GM23248 (cell line): ENCODE measurements at regions not wholly inside any gene's neighbourhood (a gene's known extent, or its start where the extent isn't known, plus 50 kb on each side); places are given as distances from the start of the nearest gene placed in this dataset.

Experiments
- DNase-seq: peaks from one replicate; pipeline ENCODE4 v3.0.0-alpha.2; 2015
- H2AFZ ChIP-seq: fragments of 200-600 bp; sonication (generic); 2 replicates; pipeline ENCODE4 v1.6.1; 2016; ENCODE audit warnings: antibody characterized with exemption
- H3F3A ChIP-seq: fragments of 200-600 bp; sonication (generic); 2 replicates; pipeline ENCODE4 v1.6.1; 2016; ENCODE audit warnings: mild to moderate bottlenecking, antibody characterized with exemption, mixed run types; ENCODE audit not compliant: insufficient read depth
- H3K27ac ChIP-seq: fragments of 200-600 bp; sonication (generic); 2 replicates; pipeline ENCODE4 v1.5.1; 2016; ENCODE audit warnings: mild to moderate bottlenecking
- H3K27me3 ChIP-seq: fragments of 200-600 bp; sonication (generic); replicated peaks from 2 replicates; pipeline ENCODE4 v1.6.1; 2016; ENCODE audit warnings: mild to moderate bottlenecking; ENCODE audit not compliant: insufficient read depth
- H3K36me3 ChIP-seq: fragments of 200-600 bp; sonication (generic); 2 replicates; pipeline ENCODE4 v1.6.1; 2016; ENCODE audit warnings: low read depth, mild to moderate bottlenecking
- H3K4me1 ChIP-seq: fragments of 200-600 bp; sonication (generic); 2 replicates; pipeline ENCODE4 v1.6.1; 2016; ENCODE audit warnings: mild to moderate bottlenecking; ENCODE audit not compliant: insufficient read depth
- H3K4me2 ChIP-seq: fragments of 200-600 bp; sonication (generic); one replicate; pipeline ENCODE4 v1.6.1; 2016; ENCODE audit warnings: mild to moderate bottlenecking; ENCODE audit not compliant: unreplicated experiment
- H3K4me3 ChIP-seq: fragments of 200-600 bp; sonication (generic); 2 replicates; pipeline ENCODE4 v1.5.1; 2016; ENCODE audit warnings: mild to moderate bottlenecking
- H3K79me2 ChIP-seq: fragments of 200-600 bp; sonication (generic); 2 replicates; pipeline ENCODE4 v1.6.1; 2016; ENCODE audit warnings: mild to moderate bottlenecking; ENCODE audit not compliant: insufficient read depth
- H3K9ac ChIP-seq: fragments of 200-600 bp; sonication (generic); 2 replicates; pipeline ENCODE4 v1.6.1; 2016; ENCODE audit warnings: mild to moderate bottlenecking
- H3K9me2 ChIP-seq: fragments of 200-600 bp; sonication (generic); 2 replicates; pipeline ENCODE4 v1.6.1; 2016; ENCODE audit warnings: mixed run types, mild to moderate bottlenecking, moderate library complexity; ENCODE audit not compliant: insufficient read depth
- H3K9me3 ChIP-seq: fragments of 200-600 bp; sonication (generic); one replicate; pipeline ENCODE4 v1.6.1; 2017; ENCODE audit warnings: low read depth
- H4K20me1 ChIP-seq: fragments of 200-600 bp; sonication (generic); 2 replicates; pipeline ENCODE4 v1.6.0; 2016; ENCODE audit not compliant: insufficient read depth
- EZH2 ChIP-seq: fragments of 200-600 bp; sonication (generic); IDR thresholded peaks from 2 replicates; pipeline ENCODE4 v1.6.1; 2018; ENCODE audit warnings: antibody characterized with exemption, mild to moderate bottlenecking; ENCODE audit not compliant: insufficient read depth, poor library complexity, severe bottlenecking
- EZH2phosphoT487 ChIP-seq: fragments of 200-600 bp; sonication (generic); IDR thresholded peaks from 2 replicates; pipeline ENCODE4 v1.6.1; 2018; ENCODE audit warnings: antibody characterized with exemption, moderate library complexity, mild to moderate bottlenecking, low read depth; ENCODE audit not compliant: insufficient read depth
- WGBS, 2 experiments: methylation state at CpG; one replicate each; pipeline ENCODE4 v1.1.6; 2015 to 2017; ENCODE audit warnings: low lambda C conversion rate in 2 of 2, low coverage in 1 of 2; ENCODE audit errors: missing lambda C conversion rate in 2 of 2; 5-methylcytosine and 5-hydroxymethylcytosine counted together
- in situ Hi-C: fragments of 300-500 bp; cut with MboI; formaldehyde crosslinking; loops from 2 replicates; pipeline ENCODE4 v1.15.0; 2020

- Histone ChIP-seq H3K4me3 (no peak overlapping the region), H3K27me3 (no peaks in the 10 kb centered on the region), H2AFZ (no peak overlapping the region), H3K4me2 (no peak overlapping the region), H3K79me2 (no peaks in the 10 kb centered on the region), H3K4me1 (no peaks in the 10 kb centered on the region), H3K27ac (no peak overlapping the region), H3K9ac (no peak overlapping the region), H3K9me2 (no peaks in the 10 kb centered on the region), H3F3A (no peaks in the 10 kb centered on the region), H3K9me3 (no peaks in the 10 kb centered on the region), H3K36me3 (no peaks in the 10 kb centered on the region), H4K20me1 (no peaks in the 10 kb centered on the region)
- no peak for DNase-seq
- no peak for TF ChIP-seq EZH2phosphoT487
- TF ChIP-seq EZH2 = no peak
- in situ Hi-C loops = no loop called here
- 100% methylated on average over 1 of the region's 1 CpG for WGBS, 2 experiments
Observed at GRCh38 chr3:101104321-101104720, 111.1 kb upstream of the ABI3BP start.

- H3K27me3 ChIP-seq = no peaks in the 10 kb centered on the region
- WGBS, 2 experiments = 53% methylated on average over 4 of the region's 4 CpGs
- H3K79me2 ChIP-seq = no peaks in the 10 kb centered on the region
- no peak overlapping the region for H3K4me3 ChIP-seq
- no peak overlapping the region for H3K4me2 ChIP-seq
- no peaks in the 10 kb centered on the region for H3K9me2 ChIP-seq
- H4K20me1 ChIP-seq = no peaks in the 10 kb centered on the region
- H3K27ac ChIP-seq = no peak overlapping the region
- no peaks in the 10 kb centered on the region for H3F3A ChIP-seq
- no peaks in the 10 kb centered on the region for H3K4me1 ChIP-seq
- TF ChIP-seq EZH2phosphoT487 (no peak), EZH2 (no peak)
- H3K9me3 ChIP-seq = no peaks in the 10 kb centered on the region
- in situ Hi-C loops = no loop called here
- no peak overlapping the region for H2AFZ ChIP-seq
- H3K9ac ChIP-seq = no peak overlapping the region
- H3K36me3 ChIP-seq = no peaks in the 10 kb centered on the region
- no peak for DNase-seq
Observed at GRCh38 chr3:101102678-101103296, 109.6 kb upstream of the ABI3BP start.

- Histone ChIP-seq H2AFZ (no peak overlapping the region), H3K4me2 (no peak overlapping the region), H3K36me3 (no peaks in the 10 kb centered on the region), H3K4me3 (no peak overlapping the region), H3K9me3 (no peaks in the 10 kb centered on the region), H3K27ac (no peak overlapping the region), H3K9ac (no peak overlapping the region), H3K79me2 (no peaks in the 10 kb centered on the region), H4K20me1 (no peaks in the 10 kb centered on the region), H3K4me1 (0 out of 2 replicates have a peak, but pooled peaks cover 2% of the 10 kb centered on the region), H3K27me3 (no peaks in the 10 kb centered on the region), H3K9me2 (no peaks in the 10 kb centered on the region), H3F3A (peaks cover 3% of the 10 kb centered on the region; the same call in 1 of the 2 replicates)
- whole genome bisulfite sequencing, 2 experiments = 35 to 58% methylated on average over 2 of the region's 2 CpGs
- in situ Hi-C loops = no loop called here
- DNase-seq = no peak
- TF ChIP-seq EZH2 (no peak), EZH2phosphoT487 (no peak)
Observed at GRCh38 chr3:101100361-101101009, 107.3 kb upstream of the ABI3BP start.

- Histone ChIP-seq H3K9me2 (no peaks in the 10 kb centered on the region), H3K9me3 (no peaks in the 10 kb centered on the region), H3K27me3 (no peaks in the 10 kb centered on the region), H3K4me1 (0 out of 2 replicates have a peak, but pooled peaks cover 5% of the 10 kb centered on the region), H3K4me2 (no peak overlapping the region), H4K20me1 (no peaks in the 10 kb centered on the region), H3K36me3 (no peaks in the 10 kb centered on the region), H2AFZ (no peak overlapping the region), H3F3A (peaks cover 3% of the 10 kb centered on the region; the same call in 1 of the 2 replicates), H3K4me3 (no peak overlapping the region), H3K79me2 (no peaks in the 10 kb centered on the region), H3K27ac (no peak overlapping the region), H3K9ac (no peak overlapping the region)
- no peak for DNase-seq
- TF ChIP-seq EZH2 = no peak
- 77 to 82% methylated on average over 3 of the region's 3 CpGs for WGBS, 2 experiments
- in situ Hi-C loops = no loop called here
Observed at GRCh38 chr3:101099791-101100190, 106.6 kb upstream of the ABI3BP start.

GRCh38 chr3:101096444-101096843, 103.2 kb upstream of the ABI3BP start:
- Histone ChIP-seq H3K27ac (no peak overlapping the region), H3K4me3 (no peak overlapping the region), H3K27me3 (no peaks in the 10 kb centered on the region), H3K4me2 (no peak overlapping the region), H3K4me1 (0 out of 2 replicates have a peak, but pooled peaks cover 5% of the 10 kb centered on the region), H4K20me1 (no peaks in the 10 kb centered on the region), H3K36me3 (no peaks in the 10 kb centered on the region), H3F3A (peaks cover 3% of the 10 kb centered on the region; the same call in 1 of the 2 replicates), H3K9me3 (no peaks in the 10 kb centered on the region), H3K9me2 (no peaks in the 10 kb centered on the region), H3K9ac (no peak overlapping the region), H3K79me2 (no peaks in the 10 kb centered on the region), H2AFZ (0 out of 2 replicates have a peak overlapping the region, but pooled peaks have one; percentile 39)
- in situ Hi-C loops = no loop called here
- 94 to 100% methylated on average over 2 of the region's 2 CpGs for WGBS, 2 experiments
- TF ChIP-seq EZH2 (no peak), EZH2phosphoT487 (no peak)
- DNase-seq = no peak
